Left ventricle myocardium superior (tissue), 1 donor: ENCODE measurements at regions not wholly inside any gene's neighbourhood (a gene's known extent, or its start where the extent isn't known, plus 50 kb on each side); places are given as distances from the start of the nearest gene placed in this dataset.
"Not testable (repeated sequence)": the region's sequence is repeated elsewhere in the genome, so short reads cannot be mapped to it uniquely, and the experiment has no call there.

Experiments used
- ATAC-seq: fragments of 200-7000 bp; cut with Tn5 transposase; one replicate; pipeline ENCODE4 v1.9.1; 2020; ENCODE audit warnings: mild to moderate bottlenecking, moderate library complexity
- DNase-seq: peaks from one replicate; pipeline ENCODE4 v3.0.0-alpha.2; 2020
- intact Hi-C: fragments of 100-400 bp; cut with micrococcal nuclease; formaldehyde crosslinking; loops from one replicate; pipeline ENCODE4 v1.11.0; 2022
- donor health status: DM: no; HTN: yes; CAD: no; lungs with severe emphysema.

DNA sequence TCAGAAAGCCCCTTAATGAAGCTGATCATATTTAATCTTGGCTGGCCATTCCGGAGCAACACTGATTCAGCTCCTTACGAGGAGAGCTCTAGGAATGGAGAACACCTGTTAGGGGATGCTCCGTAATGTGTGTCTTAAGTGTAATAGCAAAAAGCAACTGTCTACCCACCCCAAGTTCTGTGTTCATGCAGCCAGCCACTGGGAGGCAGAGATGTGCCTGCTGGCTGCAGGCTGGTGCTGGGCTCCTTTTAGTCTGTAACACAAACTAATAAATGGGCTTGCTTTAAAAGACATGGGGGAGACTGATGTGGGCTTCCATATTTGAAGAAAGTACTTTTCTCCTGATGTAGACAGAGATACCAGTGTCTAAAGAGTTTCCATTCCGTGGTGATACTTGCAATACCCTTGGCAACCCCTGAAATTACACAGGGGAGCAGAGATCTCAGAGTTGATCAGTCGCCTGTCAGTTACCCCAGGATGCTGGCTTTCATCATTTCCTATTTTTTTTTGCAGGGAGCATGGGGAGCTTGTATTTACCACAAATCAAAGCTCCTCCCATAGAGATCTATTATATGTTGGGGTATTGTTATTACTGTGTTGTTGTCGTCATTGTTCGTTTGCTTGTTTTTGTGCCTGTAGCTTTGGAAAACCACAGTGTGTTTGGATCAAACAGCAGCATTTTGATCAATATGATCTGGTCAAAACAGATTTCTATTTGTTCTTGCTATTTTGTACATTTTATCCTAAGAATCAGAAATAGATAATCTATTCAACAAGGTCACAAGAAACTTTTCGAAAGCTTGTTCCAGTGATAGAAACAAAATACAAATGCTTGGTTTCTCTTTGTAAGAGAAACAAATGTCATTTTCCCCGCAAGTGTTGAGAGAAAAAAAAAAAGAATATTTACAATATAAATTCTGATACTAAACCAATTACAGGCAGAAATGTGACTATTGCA lies 65.8 kb downstream of the MTX3 start:
- DNase-seq (no peak), ATAC-seq (no peak)
- intact Hi-C loops, result no loop called here

DNA sequence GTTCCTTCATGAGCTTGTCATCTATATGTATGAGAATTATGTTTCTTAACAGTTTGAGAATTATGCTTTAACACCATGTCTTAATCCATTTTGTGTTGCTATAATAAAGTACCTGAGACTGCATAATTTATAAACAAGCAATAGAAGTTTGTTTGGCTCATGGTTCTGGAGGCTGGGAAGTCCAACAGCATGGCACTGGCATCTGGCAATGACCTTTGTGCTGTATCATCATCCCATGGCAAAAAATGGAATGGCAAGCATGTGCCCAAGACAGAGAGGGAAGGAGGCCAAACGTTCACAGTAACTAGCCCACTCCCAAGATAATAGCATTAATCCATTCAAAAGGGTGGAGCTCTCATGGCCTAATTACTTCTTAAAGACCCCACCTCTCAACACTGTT lies 67.6 kb downstream of the MTX3 start:
- intact Hi-C loops, result no loop called here
- no peak for ATAC-seq
- no peak for DNase-seq

DNA sequence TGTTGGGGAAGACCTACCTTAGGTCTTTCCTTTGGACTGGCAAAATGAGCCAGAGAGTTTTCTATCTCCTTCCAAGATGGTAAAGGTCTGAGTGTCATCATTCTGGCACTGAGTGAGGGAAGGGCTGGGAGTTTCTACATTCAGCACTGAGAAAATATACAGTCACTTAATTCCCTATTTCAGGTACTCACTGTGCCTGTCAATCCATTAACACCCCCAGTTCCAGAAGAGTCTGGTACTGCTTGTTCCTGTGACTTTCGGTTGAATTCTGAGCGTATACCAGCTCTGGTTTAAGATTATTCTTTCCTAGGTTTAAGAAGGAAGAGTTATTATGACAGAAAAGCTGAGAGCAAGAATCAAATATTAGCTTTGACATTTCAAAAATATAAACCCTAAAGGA lies 68.4 kb downstream of the MTX3 start:
- ATAC-seq (no peak), DNase-seq (no peak)
- intact Hi-C loops, result no loop called here

DNA sequence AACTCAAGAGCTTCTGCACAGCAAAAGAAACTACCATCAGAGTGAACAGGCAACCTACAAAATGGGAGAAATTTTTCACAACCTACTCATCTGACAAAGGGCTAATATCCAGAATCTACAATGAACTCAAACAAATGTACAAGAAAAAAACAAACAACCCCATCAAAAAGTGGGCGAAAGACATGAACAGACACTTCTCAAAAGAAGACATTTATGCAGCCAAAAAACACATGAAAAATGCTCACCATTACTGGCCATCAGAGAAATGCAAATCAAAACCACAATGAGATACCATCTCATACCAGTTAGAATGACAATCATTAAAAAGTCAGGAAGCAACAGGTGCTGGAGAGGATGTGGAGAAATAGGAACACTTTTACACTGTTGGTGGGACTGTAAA lies 83.6 kb downstream of the MTX3 start:
- intact Hi-C loops, ATAC-seq, DNase-seq: not testable (repeated sequence)

DNA sequence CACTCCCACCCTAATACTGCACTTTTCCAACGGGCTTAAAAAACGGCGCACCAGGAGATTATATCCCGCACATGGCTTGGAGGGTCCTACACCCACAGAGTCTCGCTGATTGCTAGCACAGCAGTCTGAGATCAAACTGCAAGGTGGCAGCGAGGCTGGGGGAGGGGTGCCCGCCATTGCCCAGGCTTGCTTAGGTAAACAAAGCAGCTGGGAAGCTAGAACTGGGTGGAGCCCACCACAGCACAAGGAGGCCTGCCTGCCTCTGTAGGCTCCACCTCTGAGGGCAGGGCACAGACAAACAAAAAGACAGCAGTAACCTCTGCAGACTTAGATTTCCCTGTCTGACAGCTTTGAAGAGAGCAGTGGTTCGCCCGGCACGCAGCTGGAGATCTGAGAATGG lies 88.5 kb downstream of the MTX3 start:
- DNase-seq, intact Hi-C loops, ATAC-seq: not testable (repeated sequence)

DNA sequence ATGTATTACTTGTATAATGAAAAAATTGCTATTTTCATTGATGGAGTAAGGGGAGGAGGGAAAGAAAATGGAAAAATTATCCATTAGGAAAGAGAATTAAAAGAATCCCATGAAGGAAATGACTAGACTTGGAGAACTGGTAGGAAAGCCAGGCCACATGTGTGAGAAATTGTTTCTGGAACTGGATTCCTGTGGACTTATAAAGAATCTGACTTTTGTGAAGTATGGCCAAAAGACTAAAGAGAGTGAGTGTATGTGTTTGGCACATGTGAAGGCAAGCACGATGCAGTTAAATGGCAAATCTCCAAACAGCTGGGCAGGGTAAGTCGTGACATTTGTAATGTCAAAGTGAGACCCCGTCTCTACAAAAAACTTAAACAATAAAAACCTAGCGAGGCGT lies 89.4 kb downstream of the MTX3 start:
- intact Hi-C loops, result no loop called here
- DNase-seq (no peak), ATAC-seq (no peak)

DNA sequence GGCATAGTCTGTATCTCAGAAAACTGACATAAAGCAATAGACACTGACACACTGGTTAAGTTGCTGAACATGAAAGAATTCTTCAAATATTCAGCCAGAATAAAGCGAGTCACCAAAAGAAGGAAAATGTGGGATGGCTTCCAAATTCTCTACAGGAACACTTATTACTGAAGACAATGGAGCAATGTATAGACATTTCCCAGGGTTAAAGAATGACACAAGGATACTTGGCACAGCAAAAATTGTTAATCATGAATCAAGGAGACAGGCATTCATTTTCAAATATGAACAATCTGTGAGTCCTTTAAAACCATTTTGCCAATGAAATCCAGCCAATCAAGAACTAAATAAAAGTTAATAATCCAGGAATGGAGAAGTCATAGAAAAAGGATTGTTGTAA lies 92.5 kb downstream of the MTX3 start:
- DNase-seq (no peak), ATAC-seq (no peak)
- intact Hi-C loops, result no loop called here

DNA sequence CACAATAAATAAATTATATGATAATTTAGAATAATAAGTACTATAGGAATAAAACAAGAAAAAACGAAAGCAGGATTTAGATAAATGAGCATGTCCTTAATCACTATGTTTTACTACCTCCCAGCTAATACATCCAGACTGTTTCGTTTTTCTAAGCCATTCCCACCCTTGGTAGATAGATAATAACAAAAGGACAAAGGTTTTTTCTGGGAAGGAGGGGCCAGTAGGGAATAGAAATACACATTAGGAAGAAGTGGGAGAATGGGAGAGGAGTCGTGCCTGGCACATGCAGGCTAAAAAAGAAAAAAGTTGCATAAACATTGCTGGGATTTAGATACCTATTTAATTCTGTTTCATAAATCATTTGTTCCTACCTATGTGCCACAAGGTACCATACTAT lies 97.1 kb downstream of the MTX3 start:
- no peak for DNase-seq
- no peak for ATAC-seq
- intact Hi-C loops, result no loop called here

DNA sequence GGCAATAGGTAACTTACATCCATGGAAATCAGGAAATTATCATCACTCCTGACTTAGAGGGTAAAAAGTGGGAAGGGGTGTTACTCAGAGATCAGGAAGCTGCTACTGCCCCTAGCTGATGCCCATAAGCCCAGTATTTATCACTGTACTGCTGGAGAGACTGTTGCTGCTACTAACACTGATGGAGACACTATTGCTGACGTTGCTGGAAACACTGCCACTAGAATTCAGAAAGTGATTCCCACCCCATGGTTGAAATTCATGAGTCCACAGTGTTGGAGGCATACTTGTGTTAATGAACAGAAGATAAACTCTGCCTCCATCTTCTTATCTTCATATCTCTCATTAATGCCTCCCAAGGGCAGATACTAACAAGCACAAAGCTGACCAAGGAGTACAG lies 97.6 kb downstream of the MTX3 start:
- intact Hi-C loops, result no loop called here
- no peak for ATAC-seq
- no peak for DNase-seq

DNA sequence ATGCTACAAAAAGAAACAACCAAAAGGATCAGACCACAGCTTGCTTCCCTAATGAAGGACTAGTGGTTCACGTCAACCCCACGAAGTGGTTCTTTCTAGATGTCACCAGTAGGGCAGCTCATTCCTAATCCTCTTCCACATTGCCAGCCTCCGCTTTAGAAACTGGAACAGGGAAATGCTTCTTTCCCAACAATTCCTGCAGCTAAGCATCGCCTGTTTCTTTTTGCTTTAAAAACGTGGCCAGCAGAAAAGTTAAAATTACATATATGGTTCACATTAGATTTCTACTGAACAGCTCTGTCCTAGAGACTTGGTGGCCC lies 100.2 kb downstream of the MTX3 start:
- intact Hi-C loops, result no loop called here
- ATAC-seq (no peak), DNase-seq (no peak)

DNA sequence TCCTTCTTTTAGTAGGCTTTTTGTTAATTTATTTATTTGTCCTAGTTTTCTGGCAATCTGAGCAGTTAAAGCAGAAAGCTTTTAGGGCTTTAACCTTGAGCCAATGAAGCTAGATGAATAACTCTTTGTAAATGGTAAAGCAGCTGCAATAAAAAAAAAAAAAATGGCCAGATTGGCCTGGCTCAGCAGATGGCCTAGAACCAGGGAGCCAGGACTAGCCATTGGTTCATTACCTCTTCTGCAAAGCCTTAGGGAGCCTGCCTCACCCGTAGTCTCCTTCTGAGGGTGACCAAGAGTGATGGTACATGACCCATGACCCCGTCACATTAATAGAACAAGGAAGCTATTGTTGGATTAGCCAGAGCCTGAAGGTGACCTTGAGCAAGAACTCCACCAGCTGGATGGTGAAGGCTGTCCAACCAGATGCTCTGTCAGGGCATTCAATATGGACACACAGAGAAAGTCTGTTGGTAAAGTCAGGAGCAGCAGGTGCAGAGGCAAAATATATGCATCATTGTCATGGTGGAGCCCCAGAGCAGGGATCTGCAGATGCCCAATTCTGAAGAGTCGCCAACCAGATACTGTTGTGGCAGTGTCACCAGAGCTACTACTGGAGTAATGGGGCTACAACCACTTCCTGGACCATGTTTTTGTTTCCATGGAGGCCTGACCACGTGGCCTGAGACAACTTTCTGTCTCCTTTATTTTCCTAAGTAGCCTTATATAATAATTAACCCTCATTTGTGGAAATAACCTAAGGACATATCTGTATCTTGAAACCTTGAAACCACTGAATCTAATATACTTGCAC lies 100.7 kb downstream of the MTX3 start:
- ATAC-seq, result no peak
- no peak for DNase-seq
- intact Hi-C loops, result no loop called here

DNA sequence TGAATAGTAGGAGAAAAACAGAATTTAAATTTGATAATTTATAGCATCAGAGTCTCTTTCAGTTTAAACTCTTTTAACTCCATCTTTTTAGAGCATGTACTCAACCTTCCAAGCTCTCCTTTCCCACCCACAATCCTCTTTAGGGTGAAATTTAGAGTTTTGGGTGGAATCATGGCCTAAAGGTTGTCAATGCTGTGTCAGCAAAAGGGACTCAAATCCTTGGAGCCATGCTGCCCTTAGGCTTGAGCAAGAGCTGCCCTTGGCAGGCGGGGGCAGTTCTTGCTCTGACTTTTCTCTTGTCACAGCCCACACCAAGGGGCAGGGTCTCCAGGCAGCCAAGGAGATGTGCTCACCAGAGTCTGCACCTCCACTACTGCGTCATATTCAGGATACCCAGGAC lies 102.4 kb downstream of the MTX3 start:
- ATAC-seq, result no peak
- DNase-seq, result no peak
- intact Hi-C loops, result no loop called here

DNA sequence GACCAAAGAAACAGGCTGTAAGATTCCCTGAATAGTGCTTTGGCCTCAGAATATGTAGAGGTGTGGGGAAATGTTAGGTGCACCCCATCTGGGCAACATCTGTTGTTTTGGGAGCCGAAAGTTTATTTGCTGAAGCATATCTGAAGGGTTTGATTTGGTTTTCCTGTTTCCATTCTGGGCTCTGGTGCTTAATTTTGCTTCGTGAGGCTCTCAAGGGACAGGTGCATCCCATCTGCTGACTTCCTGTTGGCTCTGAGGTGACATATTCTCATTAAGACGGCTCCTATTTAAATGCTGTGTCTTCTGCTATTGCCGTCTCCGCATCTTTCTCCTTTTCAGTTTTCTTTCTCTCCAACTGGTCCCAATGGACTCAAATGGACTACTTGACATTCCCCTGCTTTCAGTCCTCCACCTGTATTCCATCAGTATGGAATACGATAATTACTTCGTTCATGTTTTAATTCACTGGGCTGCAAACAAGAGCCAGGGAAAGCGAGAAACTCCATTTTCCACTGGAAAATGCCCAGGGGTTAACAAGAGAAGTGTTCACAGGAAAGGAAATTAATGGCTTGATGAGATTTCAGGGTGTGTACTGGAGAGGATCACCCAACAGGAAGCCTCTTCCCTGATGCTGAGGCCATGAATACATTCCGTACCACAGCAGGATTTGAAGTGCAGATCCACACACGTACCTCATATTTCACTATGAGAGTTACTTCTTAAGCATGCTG lies 104.0 kb downstream of the MTX3 start:
- intact Hi-C loops, result no loop called here
- DNase-seq (no peak), ATAC-seq (no peak)

DNA sequence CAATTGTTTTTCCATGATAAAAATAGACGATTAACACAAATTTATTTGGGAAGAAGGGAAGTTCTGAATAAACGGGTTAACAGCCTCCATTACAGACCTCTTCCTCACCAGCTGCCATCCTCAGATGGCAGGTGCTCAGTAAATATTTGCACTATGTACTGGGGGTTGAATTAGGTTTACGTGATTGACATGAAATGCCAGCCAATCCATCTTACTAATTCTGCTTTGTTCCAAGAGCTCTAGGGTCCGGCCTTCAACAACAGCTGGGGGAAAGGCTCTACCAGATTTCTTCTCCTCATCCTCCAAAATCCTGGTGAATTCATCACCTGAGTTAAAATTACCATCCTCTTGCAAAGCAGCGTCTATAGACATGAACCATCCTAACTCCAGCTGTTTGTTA lies 104.6 kb downstream of the MTX3 start:
- intact Hi-C loops, result no loop called here
- no peak for ATAC-seq
- no peak for DNase-seq

DNA sequence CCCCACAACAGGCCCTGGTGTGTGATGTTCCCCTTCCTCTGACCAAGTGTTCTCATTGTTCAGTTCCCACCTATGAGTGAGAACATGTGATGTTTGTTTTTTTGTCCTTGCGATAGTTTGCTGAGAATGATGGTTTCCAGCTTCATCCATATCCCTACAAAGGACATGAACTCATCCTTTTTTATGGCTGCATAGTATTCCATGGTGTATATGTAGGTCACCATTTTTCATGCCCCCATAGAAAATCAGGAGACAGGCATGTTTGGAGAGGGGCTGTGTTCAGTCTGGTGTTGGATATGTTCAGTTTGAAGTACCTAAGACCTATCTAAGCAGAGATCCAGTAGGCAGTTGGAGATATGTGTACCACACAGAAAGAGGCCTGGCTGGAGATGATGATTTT lies 111.2 kb downstream of the MTX3 start:
- ATAC-seq, intact Hi-C loops: not testable (repeated sequence)

DNA sequence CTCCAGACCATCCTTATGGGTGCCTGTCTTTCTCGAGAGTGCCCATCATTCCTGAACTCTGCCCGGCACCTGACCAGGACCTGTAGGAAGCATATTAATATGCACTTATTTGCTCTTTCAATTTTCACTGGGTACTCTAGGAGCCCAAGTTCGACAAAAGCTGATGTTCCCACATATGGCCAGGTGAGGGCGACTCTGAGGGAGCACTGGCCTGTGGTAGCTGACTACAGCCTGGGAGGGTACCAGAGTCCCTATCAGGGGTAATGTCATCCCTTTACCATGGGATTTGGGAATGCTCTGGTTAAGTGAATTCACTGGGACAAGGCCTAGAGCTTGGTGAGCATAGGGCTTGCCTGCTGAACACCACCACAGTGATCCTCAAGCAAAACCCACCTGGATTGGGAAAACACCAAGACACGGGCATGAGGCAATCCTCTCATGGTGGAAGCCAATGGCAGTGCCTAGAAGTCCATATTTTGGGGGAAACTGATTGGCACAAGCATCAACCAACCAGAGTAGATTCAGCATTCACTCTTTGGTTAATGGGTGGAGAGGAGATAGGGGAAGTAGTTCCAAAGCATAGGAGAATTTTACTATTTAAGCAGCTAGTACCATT lies 112.2 kb downstream of the MTX3 start:
- ATAC-seq, result no peak
- intact Hi-C loops, result no loop called here
- DNase-seq, result no peak

More for the DNA sequence above, 111.2 kb downstream of the MTX3 start:
- not testable (repeated sequence) for DNase-seq

DNA sequence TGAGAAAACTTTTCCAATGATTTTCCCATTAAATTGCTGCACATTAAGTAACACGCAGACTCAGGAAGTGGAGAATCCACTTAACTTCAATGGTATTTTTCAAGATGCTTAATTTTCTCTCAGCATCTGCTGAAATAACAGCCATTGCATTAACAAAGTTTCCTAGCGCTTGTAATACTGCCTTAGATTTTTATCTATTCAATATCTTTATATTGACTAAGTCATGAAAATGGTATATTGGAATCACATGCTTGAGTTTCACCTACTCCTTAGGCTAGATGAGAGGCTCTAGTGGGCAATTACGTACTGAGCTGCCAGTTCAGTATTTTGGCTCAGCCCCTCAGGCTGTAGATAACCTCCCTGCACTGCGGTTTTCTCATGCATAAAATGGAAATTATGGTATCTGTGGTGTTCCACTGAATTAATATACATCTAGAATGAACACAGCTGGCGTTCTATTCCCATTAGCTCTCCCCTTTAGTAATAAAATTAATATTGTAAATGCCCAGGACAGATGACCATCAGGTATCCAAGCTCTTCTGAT lies 112.9 kb downstream of the MTX3 start:
- ATAC-seq (no peak), DNase-seq (no peak)
- intact Hi-C loops, result no loop called here

DNA sequence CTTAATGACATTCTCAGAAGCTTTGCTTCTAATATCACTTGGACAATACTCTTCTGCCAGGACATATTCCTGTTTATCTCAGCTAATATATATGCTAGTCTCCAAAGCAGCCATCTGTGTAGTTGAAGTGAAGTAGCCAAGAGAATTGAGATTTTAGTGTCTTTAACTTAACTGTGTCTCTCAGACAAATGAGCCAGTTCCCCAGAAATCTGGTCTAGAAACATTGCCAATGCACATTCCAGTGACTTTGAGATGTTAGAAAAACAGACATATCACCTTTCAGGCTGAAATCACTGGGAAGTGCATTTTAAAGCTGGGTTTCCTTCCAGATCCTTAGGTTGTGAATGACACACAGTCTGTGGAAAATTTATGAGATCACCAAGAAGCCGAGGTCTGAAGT lies 114.6 kb downstream of the MTX3 start:
- intact Hi-C loops, result no loop called here
- no peak for DNase-seq
- ATAC-seq, result no peak

DNA sequence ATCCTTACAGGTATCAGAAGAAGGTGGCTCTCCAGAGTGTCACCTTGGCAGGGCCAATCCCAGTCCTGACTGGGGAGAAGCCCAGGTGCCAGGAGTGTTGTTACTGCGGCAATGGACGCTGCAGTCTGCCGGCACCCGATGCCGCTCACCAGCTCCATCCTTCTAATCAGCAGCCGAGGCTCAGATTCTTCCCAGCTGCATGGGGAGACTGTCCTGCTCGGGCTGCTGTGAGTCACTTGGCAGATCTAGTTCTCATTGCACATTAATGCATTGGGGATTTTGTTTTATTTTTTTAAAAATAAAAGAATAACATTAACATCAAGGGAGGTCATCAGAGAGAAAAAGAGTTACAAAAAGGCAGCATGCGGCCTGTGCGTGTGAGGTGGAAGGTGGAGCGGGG lies 115.8 kb downstream of the MTX3 start:
- DNase-seq (peak; percentile 55), ATAC-seq (peak; percentile 72)
- intact Hi-C loops, result no loop called here
